Fibroblast of villous mesenchyme (primary cell): ENCODE measurements at regions not wholly inside any gene's neighbourhood (a gene's known extent, or its start where the extent isn't known, plus 50 kb on each side); places are given as distances from the start of the nearest gene placed in this dataset.

ENCODE experiments used
- DNase-seq: peaks from one replicate; pipeline ENCODE4 v3.0.0-alpha.2; 2010; ENCODE audit warnings: low read depth
- H3K4me3 ChIP-seq: 2 replicates; pipeline ENCODE4 v1.5.1; 2011; ENCODE audit warnings: low read depth, mild to moderate bottlenecking, low read length
- TF ChIP-seq, protein P1 (sequence below): IDR thresholded peaks from 2 replicates; pipeline ENCODE4 v1.5.1; 2012; ENCODE audit warnings: low read depth, mild to moderate bottlenecking, low read length; ENCODE audit not compliant: insufficient read depth

- TF ChIP-seq, protein P1, sequence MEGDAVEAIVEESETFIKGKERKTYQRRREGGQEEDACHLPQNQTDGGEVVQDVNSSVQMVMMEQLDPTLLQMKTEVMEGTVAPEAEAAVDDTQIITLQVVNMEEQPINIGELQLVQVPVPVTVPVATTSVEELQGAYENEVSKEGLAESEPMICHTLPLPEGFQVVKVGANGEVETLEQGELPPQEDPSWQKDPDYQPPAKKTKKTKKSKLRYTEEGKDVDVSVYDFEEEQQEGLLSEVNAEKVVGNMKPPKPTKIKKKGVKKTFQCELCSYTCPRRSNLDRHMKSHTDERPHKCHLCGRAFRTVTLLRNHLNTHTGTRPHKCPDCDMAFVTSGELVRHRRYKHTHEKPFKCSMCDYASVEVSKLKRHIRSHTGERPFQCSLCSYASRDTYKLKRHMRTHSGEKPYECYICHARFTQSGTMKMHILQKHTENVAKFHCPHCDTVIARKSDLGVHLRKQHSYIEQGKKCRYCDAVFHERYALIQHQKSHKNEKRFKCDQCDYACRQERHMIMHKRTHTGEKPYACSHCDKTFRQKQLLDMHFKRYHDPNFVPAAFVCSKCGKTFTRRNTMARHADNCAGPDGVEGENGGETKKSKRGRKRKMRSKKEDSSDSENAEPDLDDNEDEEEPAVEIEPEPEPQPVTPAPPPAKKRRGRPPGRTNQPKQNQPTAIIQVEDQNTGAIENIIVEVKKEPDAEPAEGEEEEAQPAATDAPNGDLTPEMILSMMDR, result no peak
- no peak for DNase-seq
- H3K4me3 ChIP-seq, result no peak overlapping the region
These were observed 691.3 kb upstream of the CXADR start for GRCh38 chr21:16821588-16821987.

DNA sequence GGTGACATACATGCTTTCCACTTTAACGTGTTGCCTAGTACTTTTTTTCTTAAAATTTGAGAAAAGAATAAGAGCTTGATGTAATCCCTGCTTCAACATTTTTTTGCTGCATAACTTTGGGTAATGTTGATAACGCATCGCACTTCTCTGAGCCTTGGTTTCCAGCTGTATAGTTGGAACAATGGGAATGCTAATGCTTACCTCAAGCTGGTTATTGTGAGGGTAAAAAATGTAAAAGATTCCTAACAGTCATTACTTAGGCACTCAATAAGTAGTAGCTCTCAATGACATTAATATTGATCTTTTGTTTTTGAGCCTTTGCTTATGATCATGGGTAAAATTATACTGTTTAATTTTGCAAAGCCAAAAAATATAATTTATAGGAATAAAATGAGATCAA, 683.3 kb upstream of the CXADR start:
- H3K4me3 ChIP-seq, result no peak overlapping the region
- TF ChIP-seq, protein P1, result no peak
- DNase-seq, result no peak

DNA sequence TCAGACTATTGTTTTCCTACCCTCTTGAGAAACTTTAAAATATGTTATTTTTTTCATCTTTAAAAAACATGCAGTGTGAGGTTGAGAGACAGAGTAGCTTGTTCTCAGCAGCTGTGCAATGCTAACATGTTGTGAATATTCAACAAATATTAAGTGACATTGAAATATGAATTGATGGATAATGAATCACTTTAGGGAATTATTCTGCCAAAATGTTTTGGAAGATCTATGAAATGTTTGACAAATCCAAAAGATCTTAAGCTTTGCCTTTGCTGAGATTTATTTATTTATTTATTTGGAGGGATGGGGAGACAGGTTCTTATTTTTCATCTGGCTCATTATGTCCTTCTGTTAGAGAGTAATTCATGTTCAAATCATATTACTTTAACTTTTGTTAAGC, 680.1 kb upstream of the CXADR start:
- no peak for DNase-seq
- no peak overlapping the region for H3K4me3 ChIP-seq
- TF ChIP-seq, protein P1, result no peak

DNA sequence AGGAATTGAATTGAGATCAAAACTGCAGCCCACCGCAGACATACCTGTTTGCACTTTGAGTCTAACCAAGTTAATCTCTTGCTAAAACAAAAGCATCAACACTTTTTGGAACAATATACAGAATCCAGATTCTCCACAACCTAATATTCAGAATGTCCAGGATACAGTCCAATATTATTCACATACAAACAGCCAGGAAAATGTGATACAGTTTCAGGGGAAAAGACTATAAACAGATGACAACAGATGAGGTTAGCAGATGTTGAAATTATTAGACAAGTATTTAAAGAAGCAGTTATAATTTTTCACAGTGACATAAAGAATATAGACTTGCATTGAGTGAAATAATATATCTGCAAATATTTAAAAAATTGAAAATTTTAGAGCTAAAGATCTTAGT, 678.1 kb upstream of the CXADR start:
- DNase-seq, result no peak
- TF ChIP-seq, protein P1, result no peak
- H3K4me3 ChIP-seq, result no peak overlapping the region

GRCh38 chr21:16837321-16837720, 675.5 kb upstream of the CXADR start:
- TF ChIP-seq, protein P1, result no peak
- no peak for DNase-seq

DNA sequence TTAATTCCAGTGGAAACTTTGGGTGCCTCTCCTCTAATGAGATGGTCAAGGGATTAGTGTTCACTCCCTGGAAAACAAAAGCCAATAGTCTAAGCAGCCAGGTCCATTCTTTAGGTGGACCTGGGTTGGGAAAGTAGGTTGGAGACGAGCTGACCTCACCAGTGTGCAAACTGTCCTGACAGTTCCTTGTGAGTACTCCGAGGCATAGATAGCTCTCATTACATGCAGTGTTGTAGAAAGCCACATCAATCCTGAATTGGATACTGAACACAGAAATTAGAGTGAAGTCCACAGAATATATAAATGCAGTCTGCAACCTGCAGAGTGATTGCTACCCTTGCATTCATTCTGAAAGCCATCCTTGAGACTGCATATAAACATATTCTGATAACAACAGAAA, 675.1 kb upstream of the CXADR start:
- DNase-seq, result no peak
- TF ChIP-seq, protein P1, result no peak
- H3K4me3 ChIP-seq, result no peak overlapping the region

More at GRCh38 chr21:16837321-16837720, 675.5 kb upstream of the CXADR start:
- no peak overlapping the region for H3K4me3 ChIP-seq

DNA sequence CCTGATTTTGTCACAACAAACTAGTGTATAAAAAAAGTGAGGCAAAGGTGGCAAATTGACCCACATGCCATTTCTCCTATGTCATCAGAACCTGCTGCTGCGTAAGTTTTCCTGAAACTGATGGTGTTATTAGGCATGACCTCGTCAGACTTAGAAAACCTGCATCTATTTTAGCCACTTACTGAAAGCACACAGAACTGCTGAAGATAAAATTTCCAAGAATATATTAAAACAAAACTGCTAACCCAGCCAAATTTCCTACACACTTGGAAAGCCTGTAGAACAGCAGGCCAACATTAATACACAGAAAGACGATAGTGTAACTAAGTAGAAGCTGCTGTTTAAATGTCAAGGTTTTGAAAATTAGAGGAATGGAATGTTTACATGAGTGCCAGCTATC, 674.5 kb upstream of the CXADR start:
- no peak for DNase-seq
- TF ChIP-seq, protein P1, result no peak
- no peak overlapping the region for H3K4me3 ChIP-seq
